ENCODE measurements at regions not wholly inside any gene's neighbourhood (a gene's known extent, or its start where the extent isn't known, plus 50 kb on each side); places are given as distances from the start of the nearest gene placed in this dataset.

- no peak overlapping the region for H3K4me3 ChIP-seq (ENCODE audit: low read depth in 1 of 2, low read length in 2 of 2)
These were observed 326.3 kb upstream of the GRIA3 start for GRCh38 chrX:122857734-122858133.

GRCh38 chrX:122863067-122863466 lies 321.0 kb upstream of the GRIA3 start:
- Histone ChIP-seq H3K27ac (ENCODE audit: low read length) (no peak overlapping the region), H2AFZ (ENCODE audit: low read depth, low read length) (no peak overlapping the region), H3K4me3 (ENCODE audit: low read depth in 1 of 2, low read length in 2 of 2) (no peak overlapping the region), H3K79me2 (ENCODE audit: insufficient read depth, low read length) (no peaks in the 10 kb centered on the region), H3K4me1 (ENCODE audit: insufficient read depth, low read length) (no peaks in the 10 kb centered on the region), H3K27me3 (ENCODE audit: insufficient read depth, low read length, poor library complexity) (no peaks in the 10 kb centered on the region), H3K9me3 (ENCODE audit: insufficient read depth, low read length, severe bottlenecking) (no peaks in the 10 kb centered on the region), H3K9ac (ENCODE audit: low read depth, low read length) (no peak overlapping the region), H3K4me2 (ENCODE audit: insufficient read depth, low read length) (no peak overlapping the region), H4K20me1 (ENCODE audit: insufficient read depth, low read length) (no peaks in the 10 kb centered on the region), H3K36me3 (ENCODE audit: insufficient read depth, low read length) (no peaks in the 10 kb centered on the region)
- TF ChIP-seq CTCF (IDR thresholded peaks at IDR 0.05; ENCODE audit: borderline replicate concordance, extremely low read depth, low read length, poor library complexity, severe bottlenecking) = no peak
- TF ChIP-seq EZH2 (IDR thresholded peaks at IDR 0.05; ENCODE audit: borderline replicate concordance, low read depth, low read length, severe bottlenecking) = no peak
- ATAC-seq (ENCODE audit: insufficient read depth, low read depth) (no peak), DNase-seq (no peak)

More at GRCh38 chrX:122857734-122858133, 326.3 kb upstream of the GRIA3 start:
- Histone ChIP-seq H3K27ac (ENCODE audit: low read length) (no peak overlapping the region), H3K4me1 (ENCODE audit: insufficient read depth, low read length) (no peaks in the 10 kb centered on the region), H3K27me3 (ENCODE audit: insufficient read depth, low read length, poor library complexity) (no peaks in the 10 kb centered on the region), H3K9ac (ENCODE audit: low read depth, low read length) (no peak overlapping the region), H3K9me3 (ENCODE audit: insufficient read depth, low read length, severe bottlenecking) (no peaks in the 10 kb centered on the region), H3K4me2 (ENCODE audit: insufficient read depth, low read length) (no peak overlapping the region), H2AFZ (ENCODE audit: low read depth, low read length) (no peak overlapping the region), H3K36me3 (ENCODE audit: insufficient read depth, low read length) (no peaks in the 10 kb centered on the region), H4K20me1 (ENCODE audit: insufficient read depth, low read length) (no peaks in the 10 kb centered on the region), H3K79me2 (ENCODE audit: insufficient read depth, low read length) (no peaks in the 10 kb centered on the region)
- ATAC-seq (ENCODE audit: insufficient read depth, low read depth) = no peak
- TF ChIP-seq EZH2 (IDR thresholded peaks at IDR 0.05; ENCODE audit: borderline replicate concordance, low read depth, low read length, severe bottlenecking) = no peak
- TF ChIP-seq CTCF (IDR thresholded peaks at IDR 0.05; ENCODE audit: borderline replicate concordance, extremely low read depth, low read length, poor library complexity, severe bottlenecking) = no peak
- DNase-seq = no peak

- Histone ChIP-seq H3K79me2 (ENCODE audit: insufficient read depth, low read length) (no peaks in the 10 kb centered on the region), H3K27ac (ENCODE audit: low read length) (no peak overlapping the region), H2AFZ (ENCODE audit: low read depth, low read length) (no peak overlapping the region), H3K4me3 (ENCODE audit: low read depth in 1 of 2, low read length in 2 of 2) (no peak overlapping the region), H3K4me2 (ENCODE audit: insufficient read depth, low read length) (no peak overlapping the region), H3K27me3 (ENCODE audit: insufficient read depth, low read length, poor library complexity) (no peaks in the 10 kb centered on the region), H4K20me1 (ENCODE audit: insufficient read depth, low read length) (no peaks in the 10 kb centered on the region), H3K9me3 (ENCODE audit: insufficient read depth, low read length, severe bottlenecking) (no peaks in the 10 kb centered on the region), H3K4me1 (ENCODE audit: insufficient read depth, low read length) (no peaks in the 10 kb centered on the region), H3K9ac (ENCODE audit: low read depth, low read length) (no peak overlapping the region), H3K36me3 (ENCODE audit: insufficient read depth, low read length) (no peaks in the 10 kb centered on the region)
- no peak for TF ChIP-seq CTCF (IDR thresholded peaks at IDR 0.05; ENCODE audit: borderline replicate concordance, extremely low read depth, low read length, poor library complexity, severe bottlenecking)
- no peak for TF ChIP-seq EZH2 (IDR thresholded peaks at IDR 0.05; ENCODE audit: borderline replicate concordance, low read depth, low read length, severe bottlenecking)
- no peak for DNase-seq
- ATAC-seq (ENCODE audit: insufficient read depth, low read depth) = no peak
These were observed 317.5 kb upstream of the GRIA3 start for GRCh38 chrX:122866532-122866931.

- Histone ChIP-seq H3K36me3 (ENCODE audit: insufficient read depth, low read length) (no peaks in the 10 kb centered on the region), H2AFZ (ENCODE audit: low read depth, low read length) (no peak overlapping the region), H3K4me2 (ENCODE audit: insufficient read depth, low read length) (no peak overlapping the region), H3K27ac (ENCODE audit: low read length) (no peak overlapping the region), H3K9me3 (ENCODE audit: insufficient read depth, low read length, severe bottlenecking) (no peaks in the 10 kb centered on the region), H3K4me1 (ENCODE audit: insufficient read depth, low read length) (no peaks in the 10 kb centered on the region), H3K27me3 (ENCODE audit: insufficient read depth, low read length, poor library complexity) (no peaks in the 10 kb centered on the region), H3K79me2 (ENCODE audit: insufficient read depth, low read length) (no peaks in the 10 kb centered on the region), H3K9ac (ENCODE audit: low read depth, low read length) (no peak overlapping the region), H4K20me1 (ENCODE audit: insufficient read depth, low read length) (no peaks in the 10 kb centered on the region), H3K4me3 (ENCODE audit: low read depth in 1 of 2, low read length in 2 of 2) (no peak overlapping the region)
- no peak for TF ChIP-seq EZH2 (IDR thresholded peaks at IDR 0.05; ENCODE audit: borderline replicate concordance, low read depth, low read length, severe bottlenecking)
- no peak for TF ChIP-seq CTCF (IDR thresholded peaks at IDR 0.05; ENCODE audit: borderline replicate concordance, extremely low read depth, low read length, poor library complexity, severe bottlenecking)
- DNase-seq (no peak), ATAC-seq (ENCODE audit: insufficient read depth, low read depth) (no peak)
These were observed 315.4 kb upstream of the GRIA3 start for GRCh38 chrX:122868631-122869030.

Measured in DND-41 (cell line).